ENCODE measurements at regions not wholly inside any gene's neighbourhood (a gene's known extent, or its start where the extent isn't known, plus 50 kb on each side); places are given as distances from the start of the nearest gene placed in this dataset.
A peak's percentile ranks its signal among the peaks of the same experiment; 100 is the strongest.

GRCh38 chr12:78447373-78447772 lies 417.2 kb upstream of the SYT1 start:
- in situ Hi-C loops (cut with HindIII; ENCODE audit: low pct_unique_long_range_greater_than_20kb, low sequenced_read_pairs), result no loop called here
- no peak for DNase-seq (ENCODE audit: low read depth)

DNA sequence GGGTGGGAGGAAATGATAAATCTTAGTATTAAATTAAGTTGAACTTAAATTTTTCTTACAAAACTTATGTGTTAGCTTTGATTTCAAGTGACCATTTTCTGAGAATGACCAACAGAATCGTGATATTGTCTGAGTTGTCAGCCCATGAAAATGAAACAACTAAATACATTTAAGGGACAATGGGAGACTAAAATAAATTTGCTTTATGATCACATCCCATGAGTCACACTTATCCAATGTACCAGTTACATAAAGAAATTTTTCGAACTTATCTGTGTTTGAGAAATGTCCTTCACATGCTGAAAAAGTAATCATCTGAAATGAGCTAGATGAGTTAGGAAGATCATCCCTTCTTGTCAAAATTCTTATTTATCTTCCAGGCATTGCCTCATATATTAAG lies 415.9 kb upstream of the SYT1 start:
- in situ Hi-C loops (cut with HindIII; ENCODE audit: low pct_unique_long_range_greater_than_20kb, low sequenced_read_pairs), result no loop called here
- DNase-seq (ENCODE audit: low read depth), result no peak

- no peak for DNase-seq (ENCODE audit: low read depth)
- in situ Hi-C loops (cut with HindIII; ENCODE audit: low pct_unique_long_range_greater_than_20kb, low sequenced_read_pairs), result no loop called here
Observed at GRCh38 chr12:78455991-78456390, 408.6 kb upstream of the SYT1 start.

- DNase-seq (ENCODE audit: low read depth), result no peak
- in situ Hi-C loops (cut with HindIII; ENCODE audit: low pct_unique_long_range_greater_than_20kb, low sequenced_read_pairs), result no loop called here
Observed at GRCh38 chr12:78457938-78458337, 406.6 kb upstream of the SYT1 start.

GRCh38 chr12:78470354-78471195 lies 394.0 kb upstream of the SYT1 start:
- peak; percentile 55 for DNase-seq (ENCODE audit: low read depth)
- in situ Hi-C loops (cut with HindIII; ENCODE audit: low pct_unique_long_range_greater_than_20kb, low sequenced_read_pairs), result no loop called here

GRCh38 chr12:78473136-78473535 lies 391.4 kb upstream of the SYT1 start:
- no peak for DNase-seq (ENCODE audit: low read depth)

GRCh38 chr12:78473561-78473960 lies 391.0 kb upstream of the SYT1 start:
- in situ Hi-C loops (cut with HindIII; ENCODE audit: low pct_unique_long_range_greater_than_20kb, low sequenced_read_pairs), result no loop called here
- DNase-seq (ENCODE audit: low read depth), result no peak

More at GRCh38 chr12:78473136-78473535, 391.4 kb upstream of the SYT1 start:
- in situ Hi-C loops (cut with HindIII; ENCODE audit: low pct_unique_long_range_greater_than_20kb, low sequenced_read_pairs), result no loop called here

- in situ Hi-C loops (cut with HindIII; ENCODE audit: low pct_unique_long_range_greater_than_20kb, low sequenced_read_pairs), result no loop called here
- DNase-seq (ENCODE audit: low read depth), result no peak
Observed at GRCh38 chr12:78483767-78484315, 380.7 kb upstream of the SYT1 start.

GRCh38 chr12:78489990-78490389 lies 374.6 kb upstream of the SYT1 start:
- in situ Hi-C loops (cut with HindIII; ENCODE audit: low pct_unique_long_range_greater_than_20kb, low sequenced_read_pairs), result no loop called here
- no peak for DNase-seq (ENCODE audit: low read depth)

GRCh38 chr12:78490861-78491260 lies 373.7 kb upstream of the SYT1 start:
- no peak for DNase-seq (ENCODE audit: low read depth)
- in situ Hi-C loops (cut with HindIII; ENCODE audit: low pct_unique_long_range_greater_than_20kb, low sequenced_read_pairs), result no loop called here

DNA sequence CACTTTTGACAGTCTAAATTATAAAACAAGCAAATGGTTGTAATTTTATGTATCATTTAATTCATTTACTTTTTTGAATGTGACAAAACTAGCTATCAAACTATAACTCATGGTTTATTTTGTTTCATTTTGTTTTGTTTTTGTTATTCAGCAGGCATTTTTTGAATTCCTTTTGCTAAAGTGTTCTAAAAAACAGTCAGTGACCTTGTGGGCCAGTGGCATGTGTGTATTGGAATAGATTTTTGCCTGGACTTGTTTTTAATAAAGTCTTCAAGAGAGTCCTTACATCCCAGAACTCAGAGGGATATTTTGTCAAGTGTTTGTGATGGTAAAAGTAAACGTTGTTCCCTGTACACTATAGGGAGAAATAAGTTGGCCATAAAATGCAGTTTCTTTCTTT lies 369.7 kb upstream of the SYT1 start:
- no peak for DNase-seq (ENCODE audit: low read depth)
- in situ Hi-C loops (cut with HindIII; ENCODE audit: low pct_unique_long_range_greater_than_20kb, low sequenced_read_pairs), result no loop called here

DNA sequence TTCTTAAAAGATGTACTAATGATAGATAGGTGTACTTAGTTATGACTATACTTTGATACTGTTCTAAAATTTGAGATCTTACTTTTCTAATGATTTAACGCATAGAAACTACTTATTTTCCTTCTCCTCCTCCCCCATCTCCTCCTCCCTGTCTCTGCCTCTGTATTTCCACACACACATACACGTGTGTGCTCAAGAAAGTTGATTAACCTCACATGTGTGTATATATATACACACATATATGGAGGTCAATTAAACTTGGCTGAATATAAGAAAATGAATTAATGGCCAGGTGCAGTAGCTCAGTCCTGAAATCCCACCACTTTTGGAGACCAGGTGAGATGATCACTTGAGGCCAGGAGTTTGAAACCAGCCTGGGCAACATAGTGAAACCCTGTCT lies 362.7 kb upstream of the SYT1 start:
- DNase-seq (ENCODE audit: low read depth), result no peak
- in situ Hi-C loops (cut with HindIII; ENCODE audit: low pct_unique_long_range_greater_than_20kb, low sequenced_read_pairs), result no loop called here

- in situ Hi-C loops (cut with HindIII; ENCODE audit: low pct_unique_long_range_greater_than_20kb, low sequenced_read_pairs), result no loop called here
- no peak for DNase-seq (ENCODE audit: low read depth)
Observed at GRCh38 chr12:78519422-78519821, 345.2 kb upstream of the SYT1 start.

GRCh38 chr12:78530100-78530765 lies 334.3 kb upstream of the SYT1 start:
- in situ Hi-C loops (cut with HindIII; ENCODE audit: low pct_unique_long_range_greater_than_20kb, low sequenced_read_pairs), result no loop called here
- DNase-seq (ENCODE audit: low read depth), result no peak

DNA sequence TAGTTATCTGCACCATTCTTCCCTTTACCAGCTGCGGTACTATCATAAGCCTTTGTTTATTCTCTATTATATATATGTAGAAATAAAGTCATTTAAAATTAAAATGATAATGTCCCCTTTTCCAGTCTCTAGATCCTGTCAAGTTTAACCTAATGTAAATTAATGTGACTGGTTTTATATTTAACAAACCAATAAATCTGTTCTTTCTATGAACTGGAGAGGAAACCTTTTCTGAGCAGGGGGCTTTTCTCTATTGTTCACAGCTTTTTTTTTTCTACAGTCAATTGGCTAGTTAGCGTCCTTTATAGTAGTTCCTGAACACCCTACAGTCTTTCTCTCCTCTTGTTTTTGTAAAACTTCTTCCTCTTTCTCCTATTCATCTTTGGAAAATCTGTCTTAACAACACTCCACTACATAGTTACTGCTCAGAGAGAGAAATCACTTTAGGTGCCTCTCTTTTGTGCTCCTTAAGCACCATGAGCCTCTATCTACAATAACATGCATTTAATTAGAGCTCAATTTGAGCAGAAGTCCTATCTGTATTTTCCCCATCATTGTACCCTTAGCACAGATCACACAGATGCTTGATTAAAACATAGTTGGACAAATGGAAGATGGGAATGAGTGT lies 332.6 kb upstream of the SYT1 start:
- in situ Hi-C loops (cut with HindIII; ENCODE audit: low pct_unique_long_range_greater_than_20kb, low sequenced_read_pairs), result no loop called here
- no peak for DNase-seq (ENCODE audit: low read depth)

DNA sequence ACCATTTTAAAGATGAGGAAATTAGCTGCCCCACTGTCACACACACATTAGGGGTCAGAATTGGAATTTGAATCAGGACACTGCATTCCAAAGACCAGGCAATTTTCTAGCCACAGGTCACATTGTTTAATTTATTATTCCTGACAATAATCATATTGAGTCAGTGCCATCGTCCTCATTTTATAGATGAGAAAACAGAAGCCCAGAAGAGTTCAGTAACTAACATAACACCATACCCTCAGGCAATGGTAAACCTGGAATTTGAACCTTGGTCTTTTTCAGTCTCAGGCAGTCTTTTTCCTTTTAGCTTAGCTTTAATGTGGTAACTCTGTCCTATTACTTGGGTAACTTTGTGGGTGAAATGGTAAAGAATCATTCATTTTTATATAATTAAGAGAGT lies 330.3 kb upstream of the SYT1 start:
- in situ Hi-C loops (cut with HindIII; ENCODE audit: low pct_unique_long_range_greater_than_20kb, low sequenced_read_pairs), result no loop called here
- no peak for DNase-seq (ENCODE audit: low read depth)

DNA sequence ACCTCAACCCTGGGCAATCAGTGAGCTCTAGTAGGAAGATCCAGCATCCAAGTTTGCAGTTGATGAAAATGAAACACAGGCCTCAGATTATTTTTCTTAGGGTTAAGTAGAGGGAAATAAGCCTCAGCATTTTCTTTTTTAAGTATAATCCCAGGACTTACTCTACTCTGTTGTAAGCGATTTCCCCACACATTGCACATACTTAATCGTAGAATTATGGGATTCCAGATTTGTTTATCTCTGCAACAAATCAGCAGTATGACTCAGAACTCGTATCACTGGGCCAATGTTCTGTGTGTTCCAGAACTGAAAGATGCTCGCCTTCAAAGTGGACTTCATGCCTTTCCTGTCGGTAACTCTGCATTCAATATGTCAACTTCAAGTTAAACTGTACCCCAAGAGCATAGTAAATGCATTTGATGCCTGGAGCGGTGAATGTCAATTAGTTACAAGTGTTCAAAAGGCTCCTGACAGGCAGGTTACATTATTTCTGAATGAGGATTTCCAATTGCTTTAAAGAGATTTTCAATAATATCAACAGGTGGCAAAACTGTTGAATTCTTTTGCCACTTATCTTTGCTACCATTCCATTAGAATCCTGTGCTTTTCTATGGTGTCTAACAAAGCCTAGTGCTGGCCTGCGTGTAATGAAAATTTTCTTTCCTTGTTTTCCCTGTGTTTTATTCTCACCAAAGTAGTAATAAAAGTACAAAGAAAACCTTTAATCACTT lies 323.8 kb upstream of the SYT1 start:
- in situ Hi-C loops (cut with HindIII; ENCODE audit: low pct_unique_long_range_greater_than_20kb, low sequenced_read_pairs), result no loop called here

DNA sequence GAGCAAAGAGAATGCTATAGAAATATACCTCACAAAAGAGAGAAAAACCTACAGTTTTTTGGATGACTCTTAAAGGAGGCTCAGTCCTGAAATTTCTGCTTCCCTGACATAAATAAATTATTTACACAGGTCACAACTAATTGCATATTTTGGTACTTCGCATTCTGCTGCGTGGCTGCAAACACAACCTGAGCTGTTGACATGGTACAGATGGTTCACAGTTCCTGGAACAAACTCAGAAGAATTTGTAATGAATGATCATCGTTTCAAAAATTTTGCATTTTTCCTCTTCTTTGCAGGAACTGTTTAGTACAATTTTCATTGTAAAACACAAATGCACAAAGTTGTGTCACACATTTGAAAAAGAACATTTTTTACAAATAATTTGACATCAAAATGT lies 313.7 kb upstream of the SYT1 start:
- in situ Hi-C loops (cut with HindIII; ENCODE audit: low pct_unique_long_range_greater_than_20kb, low sequenced_read_pairs), result no loop called here
- no peak for DNase-seq (ENCODE audit: low read depth)

More for the DNA sequence above, 323.8 kb upstream of the SYT1 start:
- DNase-seq (ENCODE audit: low read depth), result no peak

All from Caki2 (cell line).